HCT116 (cell line): ENCODE measurements at regions not wholly inside any gene's neighbourhood (a gene's known extent, or its start where the extent isn't known, plus 50 kb on each side); places are given as distances from the start of the nearest gene placed in this dataset.

ENCODE experiments used
- ATAC-seq: fragments of 200-7000 bp; cut with Tn5 transposase; 2 replicates; pipeline ENCODE4 v1.9.1; 2020; ENCODE audit warnings: mild to moderate bottlenecking, moderate library complexity
- BruUV-seq: library from RNA; stranded (reverse); fragments of 400-500 nt; replicated peaks from 2 replicates; lab custom pipeline; 2021; lab: Mats Ljungman, UMichigan
- CTCF ChIA-PET: fragments of 300-600 bp; sonication (Branson Sonifier 250); formaldehyde crosslinking; loops from one replicate; lab custom pipeline; 2021; ENCODE audit warnings: antibody characterized with exemption; lab: Charles Lee
- POLR2A ChIA-PET: fragments of 300-600, 350-600 bp; sonication (Branson Sonifier 250); formaldehyde crosslinking; loops from one replicate; lab custom pipeline; 2021; ENCODE audit warnings: antibody characterized with exemption; lab: Charles Lee
- RAD21 ChIA-PET, 2 experiments: fragments of 300-600 bp; sonication (Branson Sonifier 250); formaldehyde crosslinking; loops; one replicate each; lab custom pipeline; 2023; ENCODE audit warnings: low total read pairs in 2 of 2; ENCODE audit not compliant: uncharacterized antibody in 2 of 2, unreplicated experiment in 2 of 2, low non-redundant PET in 1 of 2; lab: Charles Lee
- DNase-seq: peaks from one replicate; pipeline ENCODE4 v3.0.0-alpha.2; 2010; ENCODE audit warnings: low read depth, low spot score
- H2AFZ ChIP-seq: fragments of 200-600 bp; shearing (Covaris generic), sonication (generic); 2 replicates; pipeline ENCODE4 v1.6.1; 2017; ENCODE audit warnings: low read depth, mixed run types, mixed read lengths, antibody characterized with exemption, low read length; ENCODE audit not compliant: poor library complexity, severe bottlenecking
- H3K27ac ChIP-seq: 2 replicates; pipeline ENCODE4 v1.5.1; 2012; ENCODE audit warnings: low read depth, low read length
- H3K27me3 ChIP-seq: fragments of 200-600 bp; sonication (generic); 2 replicates; pipeline ENCODE4 v1.6.1; 2016; ENCODE audit warnings: mixed run types, low read length, mixed read lengths; ENCODE audit not compliant: insufficient read depth
- H3K36me3 ChIP-seq, 2 experiments: fragments of 200-500 bp in 1 of 2; fragments of 200-600 bp in 1 of 2; sonication (Bioruptor generic) in 1 of 2; sonication (generic) in 1 of 2; 2 replicates each; pipeline versions ENCODE4 v1.5.1 to v1.6.1; 2014 to 2016; ENCODE audit warnings: low read length in 2 of 2, inconsistent platforms in 1 of 2, mixed read lengths in 1 of 2, mixed run types in 1 of 2; ENCODE audit not compliant: insufficient read depth in 2 of 2, control insufficient read depth in 1 of 2
- H3K4me1 ChIP-seq, 2 experiments: fragments of 200-600 bp in 1 of 2; sonication (generic) in 1 of 2; 2 replicates each; pipeline versions ENCODE4 v1.5.1 to v1.6.1; 2012 to 2017; ENCODE audit warnings: low read length in 2 of 2, inconsistent platforms in 1 of 2, mild to moderate bottlenecking in 1 of 2, mixed read lengths in 1 of 2, mixed run types in 1 of 2, moderate library complexity in 1 of 2; ENCODE audit not compliant: insufficient read depth in 2 of 2, control insufficient read depth in 1 of 2
- H3K4me2 ChIP-seq: fragments of 200-600 bp; sonication (generic); 2 replicates; pipeline ENCODE4 v1.6.1; 2017; ENCODE audit warnings: mixed run types, low read length, mixed read lengths
- H3K4me3 ChIP-seq, 2 experiments: fragments of 200-600 bp in 1 of 2; sonication (generic) in 1 of 2; replicated peaks in 1 of 2; 2 replicates each; pipeline ENCODE4 v1.5.1; 2011 to 2016; ENCODE audit warnings: low read length in 2 of 2, control low read depth in 1 of 2, low read depth in 1 of 2, mild to moderate bottlenecking in 1 of 2, mixed read lengths in 1 of 2, mixed run types in 1 of 2
- H3K79me2 ChIP-seq: fragments of 200-600 bp; sonication (generic); 2 replicates; pipeline ENCODE4 v1.6.1; 2017; ENCODE audit warnings: mild to moderate bottlenecking, mixed run types, low read length, moderate library complexity, mixed read lengths; ENCODE audit not compliant: insufficient read depth
- H3K9ac ChIP-seq: fragments of 200-600 bp; sonication (generic); 2 replicates; pipeline ENCODE4 v1.6.1; 2016; ENCODE audit warnings: low read length, mixed read lengths
- H3K9me2 ChIP-seq: fragments of 200-600 bp; sonication (generic), shearing (Covaris generic); 2 replicates; pipeline ENCODE4 v1.6.1; 2017; ENCODE audit warnings: mixed run types, mild to moderate bottlenecking, moderate library complexity; ENCODE audit not compliant: insufficient read depth
- H3K9me3 ChIP-seq, 2 experiments: fragments of 200-500 bp in 1 of 2; fragments of 200-600 bp in 1 of 2; sonication (Bioruptor generic) in 1 of 2; sonication (generic) in 1 of 2; 2 replicates each; pipeline ENCODE4 v1.6.1; 2014 to 2017; ENCODE audit warnings: low read length in 2 of 2, mixed read lengths in 2 of 2, inconsistent platforms in 1 of 2, low read depth in 1 of 2, mild to moderate bottlenecking in 1 of 2, mixed run types in 1 of 2, moderate library complexity in 1 of 2; ENCODE audit not compliant: control insufficient read depth in 1 of 2, insufficient read depth in 1 of 2
- H4K20me1 ChIP-seq: fragments of 200-600 bp; sonication (generic), shearing (Covaris generic); 2 replicates; pipeline ENCODE4 v1.6.1; 2017; ENCODE audit warnings: mixed run types, mild to moderate bottlenecking, moderate library complexity; ENCODE audit not compliant: insufficient read depth
- CEBPB ChIP-seq: IDR thresholded peaks from 2 replicates; pipeline ENCODE4 v1.6.1; 2012; ENCODE audit warnings: low read depth
- ELF1 ChIP-seq: IDR thresholded peaks from 2 replicates; pipeline ENCODE4 v1.6.1; 2012; ENCODE audit warnings: low read depth, borderline replicate concordance
- EZH2 ChIP-seq: fragments of 200-600 bp; sonication (generic); IDR thresholded peaks from 2 replicates; pipeline ENCODE4 v1.6.1; 2017; ENCODE audit warnings: antibody characterized with exemption, mixed run types
- EZH2phosphoT487 ChIP-seq: fragments of 200-600 bp; IDR thresholded peaks from 2 replicates; pipeline ENCODE4 v1.6.1; 2018; ENCODE audit warnings: antibody characterized with exemption, borderline replicate concordance
- JUND ChIP-seq: IDR thresholded peaks from 2 replicates; pipeline ENCODE4 v1.6.1; 2012
- POLR2A ChIP-seq: IDR thresholded peaks from 2 replicates; pipeline ENCODE4 v1.7.0; 2011; ENCODE audit warnings: borderline replicate concordance; ENCODE audit not compliant: insufficient read depth, insufficient read length; ENCODE audit errors: extremely low read depth
- POLR2AphosphoS5 ChIP-seq: IDR thresholded peaks from 2 replicates; pipeline ENCODE4 v1.6.1; 2011; ENCODE audit warnings: mild to moderate bottlenecking, low read depth, low read length, moderate library complexity
- SIN3A ChIP-seq: IDR thresholded peaks from 2 replicates; pipeline ENCODE4 v1.6.1; 2012; ENCODE audit warnings: low read depth
- SP1 ChIP-seq: IDR thresholded peaks from 2 replicates; pipeline ENCODE4 v1.6.1; 2012; ENCODE audit warnings: low read depth
- SRF ChIP-seq: IDR thresholded peaks from 2 replicates; pipeline ENCODE4 v1.6.1; 2012; ENCODE audit warnings: low read depth
- TCF7L2 ChIP-seq: IDR thresholded peaks from 2 replicates; pipeline ENCODE4 v1.7.0; 2011; ENCODE audit warnings: borderline replicate concordance, inconsistent platforms; ENCODE audit not compliant: insufficient read depth, insufficient read length; ENCODE audit errors: extremely low read depth
- intact Hi-C: fragments of 100-400 bp; cut with micrococcal nuclease; formaldehyde crosslinking; loops from 2 replicates; pipeline ENCODE4 v1.10.0; 2022
- TF ChIP-seq, protein P1 (sequence below): IDR thresholded peaks from 2 replicates; pipeline ENCODE4 v1.6.1; 2012
- TF ChIP-seq, protein P2 (sequence below): IDR thresholded peaks from 2 replicates; pipeline ENCODE4 v1.6.1; 2011; ENCODE audit warnings: mild to moderate bottlenecking, low read length, moderate library complexity; ENCODE audit not compliant: insufficient replicate concordance; ENCODE audit errors: extremely low read depth
- TF ChIP-seq, protein P3 (sequence below): IDR thresholded peaks from 2 replicates; pipeline ENCODE4 v1.6.1; 2012; ENCODE audit warnings: low read depth
- TF ChIP-seq, protein P4 (sequence below), 3 experiments: fragments of 200-600 bp in 1 of 3; sonication (generic) in 1 of 3; IDR thresholded peaks in 2 of 3; conservative IDR thresholded peaks in 1 of 3; 2 replicates each; pipeline ENCODE4 v1.5.1; 2012 to 2017; ENCODE audit warnings: low read depth in 2 of 3, low read length in 2 of 3, antibody characterized with exemption in 1 of 3, borderline replicate concordance in 1 of 3, control low read depth in 1 of 3, mild to moderate bottlenecking in 1 of 3, mixed read lengths in 1 of 3, mixed run types in 1 of 3, moderate library complexity in 1 of 3; ENCODE audit not compliant: insufficient read depth in 1 of 3

DNA sequence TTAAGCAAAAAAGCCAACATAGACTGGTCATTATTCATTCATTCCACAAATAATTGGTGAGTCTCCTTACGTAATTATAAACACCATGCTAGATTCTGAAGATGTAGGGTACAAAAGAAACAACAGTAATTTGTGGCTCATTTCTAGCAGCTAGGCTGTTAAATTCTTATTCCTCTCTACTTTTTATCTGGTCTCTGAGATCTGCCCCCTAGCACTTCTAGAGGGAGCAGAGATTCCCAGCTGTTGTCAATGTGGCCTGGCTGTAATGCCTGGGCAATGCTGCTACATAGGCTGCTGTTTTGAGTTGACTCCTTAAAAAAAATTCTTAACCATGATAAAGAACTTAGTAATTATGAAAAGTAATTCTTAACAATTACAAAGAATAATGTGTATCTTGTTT lies 434.9 kb upstream of the THRB start:
- ATAC-seq: no peak
- BruUV-seq: no TSS peak
- Histone ChIP-seq H3K27me3 (peaks cover 29% of the 10 kb centered on the region), H2AFZ (no peak overlapping the region), H3K79me2 (no peaks in the 10 kb centered on the region), H3K36me3 (no peaks in the 10 kb centered on the region), H3K4me1 (no peaks in the 10 kb centered on the region), H3K9ac (no peak overlapping the region), H3K9me3 (no peaks in the 10 kb centered on the region), H4K20me1 (no peaks in the 10 kb centered on the region), H3K4me3 (no peak overlapping the region), H3K27ac (no peak overlapping the region), H3K9me2 (no peaks in the 10 kb centered on the region), H3K4me2 (no peak overlapping the region)
- ChIA-PET POLR2A (no interaction called here), RAD21 (no interaction called here), CTCF (no interaction called here)
- DNase-seq: no peak
- TF ChIP-seq ELF1: no peak
- TF ChIP-seq SIN3A: no peak
- TF ChIP-seq, protein P1, sequence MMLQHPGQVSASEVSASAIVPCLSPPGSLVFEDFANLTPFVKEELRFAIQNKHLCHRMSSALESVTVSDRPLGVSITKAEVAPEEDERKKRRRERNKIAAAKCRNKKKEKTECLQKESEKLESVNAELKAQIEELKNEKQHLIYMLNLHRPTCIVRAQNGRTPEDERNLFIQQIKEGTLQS: no peak
- no peak for TF ChIP-seq SP1
- no peak for TF ChIP-seq EZH2phosphoT487
- TF ChIP-seq CEBPB: no peak
- TF ChIP-seq POLR2A: no peak
- TF ChIP-seq SRF: no peak
- intact Hi-C loops: no loop called here

DNA sequence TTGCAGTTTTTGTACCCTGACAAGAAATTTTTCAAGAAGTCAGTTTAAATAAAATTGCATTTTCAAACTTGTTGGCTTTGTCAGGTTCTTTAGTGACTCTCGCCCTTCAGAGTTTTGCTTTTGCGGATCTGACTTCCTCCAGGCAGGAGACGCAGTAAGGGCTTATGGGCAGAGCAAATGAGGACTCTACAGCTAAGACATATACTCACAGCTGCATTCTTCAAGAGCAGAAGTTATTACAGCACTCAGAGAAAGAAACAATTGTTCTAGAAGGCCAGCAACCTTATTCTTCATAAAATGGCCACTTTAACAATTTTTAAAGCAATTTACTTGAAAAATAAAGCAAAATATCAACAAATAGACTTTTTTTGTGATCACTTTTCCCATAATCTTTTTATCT lies 438.8 kb upstream of the THRB start:
- H3K79me2 ChIP-seq: no peaks in the 10 kb centered on the region
- H2AFZ ChIP-seq: no peak overlapping the region
- H3K9ac ChIP-seq: no peak overlapping the region
- RAD21 ChIA-PET: no interaction called here
- no peaks in the 10 kb centered on the region for H3K9me3 ChIP-seq
- no peak overlapping the region for H3K27ac ChIP-seq
- H3K27me3 ChIP-seq: peaks cover 35% of the 10 kb centered on the region
- DNase-seq: no peak
- no peaks in the 10 kb centered on the region for H3K4me1 ChIP-seq
- H3K36me3 ChIP-seq: no peaks in the 10 kb centered on the region
- no peak for ATAC-seq
- no peak overlapping the region for H3K4me3 ChIP-seq
- intact Hi-C loops: no loop called here
- H3K4me2 ChIP-seq: no peak overlapping the region
- no peaks in the 10 kb centered on the region for H4K20me1 ChIP-seq
- BruUV-seq: no TSS peak
- CTCF ChIA-PET: no interaction called here
- H3K9me2 ChIP-seq: no peaks in the 10 kb centered on the region
- POLR2A ChIA-PET: no interaction called here
- no peak for TF ChIP-seq POLR2AphosphoS5
- TF ChIP-seq, protein P2, sequence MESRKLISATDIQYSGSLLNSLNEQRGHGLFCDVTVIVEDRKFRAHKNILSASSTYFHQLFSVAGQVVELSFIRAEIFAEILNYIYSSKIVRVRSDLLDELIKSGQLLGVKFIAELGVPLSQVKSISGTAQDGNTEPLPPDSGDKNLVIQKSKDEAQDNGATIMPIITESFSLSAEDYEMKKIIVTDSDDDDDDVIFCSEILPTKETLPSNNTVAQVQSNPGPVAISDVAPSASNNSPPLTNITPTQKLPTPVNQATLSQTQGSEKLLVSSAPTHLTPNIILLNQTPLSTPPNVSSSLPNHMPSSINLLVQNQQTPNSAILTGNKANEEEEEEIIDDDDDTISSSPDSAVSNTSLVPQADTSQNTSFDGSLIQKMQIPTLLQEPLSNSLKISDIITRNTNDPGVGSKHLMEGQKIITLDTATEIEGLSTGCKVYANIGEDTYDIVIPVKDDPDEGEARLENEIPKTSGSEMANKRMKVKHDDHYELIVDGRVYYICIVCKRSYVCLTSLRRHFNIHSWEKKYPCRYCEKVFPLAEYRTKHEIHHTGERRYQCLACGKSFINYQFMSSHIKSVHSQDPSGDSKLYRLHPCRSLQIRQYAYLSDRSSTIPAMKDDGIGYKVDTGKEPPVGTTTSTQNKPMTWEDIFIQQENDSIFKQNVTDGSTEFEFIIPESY: no peak
- no peak for TF ChIP-seq SRF
- TF ChIP-seq, protein P3, sequence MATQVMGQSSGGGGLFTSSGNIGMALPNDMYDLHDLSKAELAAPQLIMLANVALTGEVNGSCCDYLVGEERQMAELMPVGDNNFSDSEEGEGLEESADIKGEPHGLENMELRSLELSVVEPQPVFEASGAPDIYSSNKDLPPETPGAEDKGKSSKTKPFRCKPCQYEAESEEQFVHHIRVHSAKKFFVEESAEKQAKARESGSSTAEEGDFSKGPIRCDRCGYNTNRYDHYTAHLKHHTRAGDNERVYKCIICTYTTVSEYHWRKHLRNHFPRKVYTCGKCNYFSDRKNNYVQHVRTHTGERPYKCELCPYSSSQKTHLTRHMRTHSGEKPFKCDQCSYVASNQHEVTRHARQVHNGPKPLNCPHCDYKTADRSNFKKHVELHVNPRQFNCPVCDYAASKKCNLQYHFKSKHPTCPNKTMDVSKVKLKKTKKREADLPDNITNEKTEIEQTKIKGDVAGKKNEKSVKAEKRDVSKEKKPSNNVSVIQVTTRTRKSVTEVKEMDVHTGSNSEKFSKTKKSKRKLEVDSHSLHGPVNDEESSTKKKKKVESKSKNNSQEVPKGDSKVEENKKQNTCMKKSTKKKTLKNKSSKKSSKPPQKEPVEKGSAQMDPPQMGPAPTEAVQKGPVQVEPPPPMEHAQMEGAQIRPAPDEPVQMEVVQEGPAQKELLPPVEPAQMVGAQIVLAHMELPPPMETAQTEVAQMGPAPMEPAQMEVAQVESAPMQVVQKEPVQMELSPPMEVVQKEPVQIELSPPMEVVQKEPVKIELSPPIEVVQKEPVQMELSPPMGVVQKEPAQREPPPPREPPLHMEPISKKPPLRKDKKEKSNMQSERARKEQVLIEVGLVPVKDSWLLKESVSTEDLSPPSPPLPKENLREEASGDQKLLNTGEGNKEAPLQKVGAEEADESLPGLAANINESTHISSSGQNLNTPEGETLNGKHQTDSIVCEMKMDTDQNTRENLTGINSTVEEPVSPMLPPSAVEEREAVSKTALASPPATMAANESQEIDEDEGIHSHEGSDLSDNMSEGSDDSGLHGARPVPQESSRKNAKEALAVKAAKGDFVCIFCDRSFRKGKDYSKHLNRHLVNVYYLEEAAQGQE: no peak
- no peak for TF ChIP-seq EZH2
- TF ChIP-seq, protein P4, sequence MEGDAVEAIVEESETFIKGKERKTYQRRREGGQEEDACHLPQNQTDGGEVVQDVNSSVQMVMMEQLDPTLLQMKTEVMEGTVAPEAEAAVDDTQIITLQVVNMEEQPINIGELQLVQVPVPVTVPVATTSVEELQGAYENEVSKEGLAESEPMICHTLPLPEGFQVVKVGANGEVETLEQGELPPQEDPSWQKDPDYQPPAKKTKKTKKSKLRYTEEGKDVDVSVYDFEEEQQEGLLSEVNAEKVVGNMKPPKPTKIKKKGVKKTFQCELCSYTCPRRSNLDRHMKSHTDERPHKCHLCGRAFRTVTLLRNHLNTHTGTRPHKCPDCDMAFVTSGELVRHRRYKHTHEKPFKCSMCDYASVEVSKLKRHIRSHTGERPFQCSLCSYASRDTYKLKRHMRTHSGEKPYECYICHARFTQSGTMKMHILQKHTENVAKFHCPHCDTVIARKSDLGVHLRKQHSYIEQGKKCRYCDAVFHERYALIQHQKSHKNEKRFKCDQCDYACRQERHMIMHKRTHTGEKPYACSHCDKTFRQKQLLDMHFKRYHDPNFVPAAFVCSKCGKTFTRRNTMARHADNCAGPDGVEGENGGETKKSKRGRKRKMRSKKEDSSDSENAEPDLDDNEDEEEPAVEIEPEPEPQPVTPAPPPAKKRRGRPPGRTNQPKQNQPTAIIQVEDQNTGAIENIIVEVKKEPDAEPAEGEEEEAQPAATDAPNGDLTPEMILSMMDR (IDR thresholded peaks at IDR 0.05 in 2 of 3, conservative IDR thresholded peaks at IDR 0.05 in 1 of 3; ENCODE audit: borderline replicate concordance in 1 of 3, insufficient read depth in 1 of 3, low read depth in 2 of 3, low read length in 2 of 3): no peak
- TF ChIP-seq SP1: no peak
- no peak for TF ChIP-seq JUND
- no peak for TF ChIP-seq TCF7L2
